DND-41 (cell line): ENCODE measurements at regions not wholly inside any gene's neighbourhood (a gene's known extent, or its start where the extent isn't known, plus 50 kb on each side); places are given as distances from the start of the nearest gene placed in this dataset.

Experiments used
- CTCF ChIP-seq: IDR thresholded peaks from 2 replicates; pipeline ENCODE4 v1.5.1; 2012; ENCODE audit warnings: borderline replicate concordance, low read length, moderate library complexity, mild to moderate bottlenecking; ENCODE audit not compliant: poor library complexity, severe bottlenecking; ENCODE audit errors: extremely low read depth
- EZH2 ChIP-seq: IDR thresholded peaks from 3 replicates; pipeline ENCODE4 v1.6.1; 2012; ENCODE audit warnings: borderline replicate concordance, low read depth, mild to moderate bottlenecking, moderate library complexity, low read length, inconsistent platforms; ENCODE audit not compliant: severe bottlenecking

DNA sequence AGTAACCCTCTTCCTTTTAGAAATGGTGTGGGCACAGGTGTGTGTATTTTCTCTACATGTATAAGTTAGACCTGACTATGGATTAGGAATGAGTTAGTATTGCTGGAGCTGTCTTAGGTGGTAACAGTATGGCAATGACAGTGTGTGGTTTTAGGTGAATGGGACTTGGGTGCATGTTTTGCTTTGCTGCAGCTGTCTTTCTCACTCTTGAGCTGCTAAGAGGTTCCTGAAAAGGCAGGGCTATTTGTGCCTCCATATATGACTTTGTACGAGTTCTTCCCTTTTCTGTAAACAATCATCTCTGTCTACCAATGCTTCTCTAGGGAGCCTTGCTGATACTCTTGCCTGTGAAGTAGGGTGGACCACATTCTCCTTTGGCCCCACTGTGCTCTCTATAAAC is 234.8 kb upstream of the HHIP start:
- TF ChIP-seq CTCF (no peak), EZH2 (no peak)
